ENCODE measurements at regions not wholly inside any gene's neighbourhood (a gene's known extent, or its start where the extent isn't known, plus 50 kb on each side); places are given as distances from the start of the nearest gene placed in this dataset.

DNA sequence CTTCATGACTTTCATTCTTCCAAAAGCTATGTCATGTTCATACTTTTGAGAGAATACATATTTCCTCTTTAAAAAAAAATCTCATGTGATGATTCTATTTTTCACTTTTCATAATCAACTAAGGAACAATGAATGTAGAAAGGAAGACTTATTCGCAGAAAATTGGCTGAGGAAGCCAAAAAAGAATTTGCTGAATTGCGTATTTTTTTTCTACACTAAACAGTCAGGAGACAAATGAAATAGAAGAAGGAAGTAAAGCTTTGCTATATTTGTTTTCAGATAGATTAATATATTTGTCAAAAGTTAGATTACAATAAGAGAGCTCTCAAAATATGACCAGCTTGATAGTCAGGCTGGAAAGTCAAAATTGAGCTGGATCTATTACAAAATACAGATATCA is 504.2 kb downstream of the ANXA1 start:
- no peak for DNase-seq (ENCODE audit: low spot score)

DNA sequence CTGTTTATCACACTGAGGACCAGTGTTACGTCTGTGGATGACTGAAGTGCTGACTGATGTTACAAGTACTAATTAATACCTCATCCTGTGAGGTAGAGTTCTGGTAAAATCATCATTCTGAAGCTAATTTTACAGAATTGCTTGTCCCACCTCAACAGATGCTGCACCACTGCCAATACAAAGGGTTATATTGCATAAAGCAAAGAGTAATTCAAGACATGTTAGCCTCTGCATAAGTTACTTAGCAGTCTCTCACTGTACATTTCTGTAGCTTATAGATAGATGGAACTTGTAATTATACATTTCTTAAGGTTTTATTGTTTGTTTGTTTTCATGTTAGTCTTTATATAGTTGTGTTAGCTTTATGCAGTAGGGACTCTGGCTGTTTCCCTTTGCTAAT is 513.6 kb downstream of the ANXA1 start:
- DNase-seq (ENCODE audit: low spot score): no peak

DNA sequence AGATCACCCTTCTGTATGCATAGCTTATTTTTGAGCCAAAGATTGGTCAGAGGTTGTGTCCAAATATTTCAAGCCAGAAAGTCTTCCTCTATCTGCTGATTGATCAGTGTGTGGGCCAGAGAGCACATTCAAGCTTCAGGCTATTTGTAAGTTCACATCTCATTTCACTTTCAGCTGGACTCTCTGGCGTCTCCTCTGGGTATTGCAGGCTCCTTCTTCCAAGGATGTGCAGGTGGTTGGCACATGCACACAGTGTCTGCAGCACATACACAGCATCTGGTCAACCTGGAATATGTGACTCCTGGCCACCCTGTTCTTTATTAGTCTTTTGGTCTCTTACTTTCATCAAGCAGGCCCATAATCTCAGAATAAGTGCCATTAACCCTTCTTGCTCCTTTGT is 516.1 kb downstream of the ANXA1 start:
- DNase-seq (ENCODE audit: low spot score): no peak

DNA sequence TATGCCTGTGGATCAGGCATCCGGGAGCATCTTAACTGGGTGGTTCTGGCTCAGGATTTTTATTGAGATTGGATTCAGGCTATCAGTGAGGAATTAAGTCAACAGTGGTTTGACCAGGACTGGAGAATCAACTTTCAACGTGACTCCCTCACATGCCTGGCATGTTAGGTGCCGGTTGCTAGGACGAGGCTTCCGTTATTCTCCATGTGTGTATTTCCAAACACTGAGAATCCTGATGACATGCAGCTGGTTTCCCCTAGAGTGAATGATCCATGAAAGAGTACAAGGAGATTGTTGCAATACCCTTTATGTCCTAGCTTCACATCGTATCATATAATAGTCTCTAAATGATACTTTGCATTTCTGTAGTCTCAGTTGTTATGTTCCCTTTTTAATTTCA is 529.2 kb downstream of the ANXA1 start:
- no peak for DNase-seq (ENCODE audit: low spot score)

DNA sequence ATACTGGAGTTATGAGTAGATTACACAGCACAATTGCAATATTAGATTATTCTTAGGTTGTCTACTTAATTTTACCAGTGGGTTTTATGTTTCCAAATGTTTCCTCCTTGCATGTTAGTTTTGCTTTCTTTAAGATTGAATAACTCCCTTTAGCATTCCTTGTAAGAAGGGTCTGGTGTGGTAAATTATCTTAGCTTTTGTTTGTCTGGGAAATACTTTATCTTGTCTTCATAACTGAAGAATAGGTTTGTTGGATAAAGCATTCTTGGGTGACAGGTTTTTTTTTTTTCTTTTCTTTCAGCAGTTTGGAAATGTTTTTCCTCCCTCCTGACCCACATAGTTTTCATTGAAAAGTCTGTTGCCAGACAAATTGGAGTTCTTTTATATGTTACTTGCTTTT is 531.1 kb downstream of the ANXA1 start:
- DNase-seq (ENCODE audit: low spot score): no peak

DNA sequence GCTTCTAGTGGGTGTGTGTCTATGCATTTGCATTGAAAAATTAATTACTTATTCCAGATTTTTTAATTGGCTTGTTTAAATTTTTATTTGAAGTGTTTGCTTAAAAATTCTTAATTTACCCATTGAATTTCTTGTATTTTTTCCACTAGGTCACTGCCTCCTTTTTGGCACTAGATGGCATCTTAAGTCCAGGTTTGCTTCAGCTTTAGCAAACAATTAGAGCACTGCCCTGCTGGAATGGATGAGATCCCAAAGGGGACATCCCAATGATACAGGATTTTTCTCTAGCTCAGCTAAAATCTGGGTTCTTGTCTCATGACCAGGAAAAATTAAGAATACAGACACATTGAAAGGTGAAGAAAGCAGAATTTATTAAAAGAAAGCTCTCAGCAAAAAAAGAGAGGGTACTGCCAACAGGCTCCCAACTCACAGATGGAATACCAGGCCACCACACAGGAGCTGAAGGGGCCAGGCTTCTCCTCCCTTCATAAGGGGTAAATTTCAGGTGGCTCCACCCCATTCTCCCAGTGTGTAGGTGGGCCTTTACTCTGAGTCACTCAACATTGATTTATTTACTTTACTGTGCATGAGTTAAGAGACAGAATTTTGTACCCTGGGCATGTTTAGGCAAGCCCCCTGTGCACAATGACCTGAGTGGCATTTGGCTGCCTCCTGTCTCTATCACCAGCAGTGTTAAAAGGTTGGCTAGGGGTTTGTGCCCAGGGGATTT is 532.4 kb downstream of the ANXA1 start:
- no peak for DNase-seq (ENCODE audit: low spot score)

DNA sequence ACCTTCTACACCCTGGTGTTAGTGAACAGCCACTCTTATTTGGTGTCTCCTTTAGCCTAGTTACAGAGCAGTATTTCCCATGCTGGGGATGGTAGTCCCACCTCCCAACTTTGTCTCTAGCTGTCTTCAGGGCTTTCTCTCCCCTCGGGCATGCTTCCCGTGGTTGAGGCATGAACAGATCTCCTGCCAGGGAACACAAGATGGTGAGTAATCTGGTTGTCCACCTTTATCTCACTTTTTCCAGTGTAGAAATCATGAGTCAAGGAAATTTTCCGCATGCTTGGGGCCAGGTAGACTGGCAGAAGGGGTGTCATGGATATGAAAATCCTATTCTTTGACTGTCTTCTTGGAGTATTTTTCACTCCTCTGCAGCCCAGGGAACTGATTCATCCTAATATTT is 532.9 kb downstream of the ANXA1 start:
- no peak for DNase-seq (ENCODE audit: low spot score)

DNA sequence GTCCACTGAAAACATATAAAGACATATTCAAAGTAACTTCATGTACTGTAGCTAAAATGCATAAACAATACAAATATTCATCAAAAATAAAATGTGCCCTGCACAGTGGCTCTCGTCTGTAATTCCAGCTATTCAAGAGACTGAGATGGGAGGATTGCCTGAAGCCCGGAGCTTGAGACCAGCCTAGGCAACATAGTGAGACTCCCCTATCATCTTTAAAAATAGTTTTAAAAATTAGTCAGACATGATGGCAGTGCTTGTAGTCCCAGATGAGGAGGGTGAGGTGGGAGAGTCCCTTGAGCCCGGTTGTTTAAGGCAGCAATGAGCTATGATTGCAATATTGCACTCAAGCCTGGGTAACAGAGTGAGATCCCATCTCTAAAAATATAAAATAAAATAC is 534.1 kb downstream of the ANXA1 start:
- DNase-seq (ENCODE audit: low spot score): no peak

DNA sequence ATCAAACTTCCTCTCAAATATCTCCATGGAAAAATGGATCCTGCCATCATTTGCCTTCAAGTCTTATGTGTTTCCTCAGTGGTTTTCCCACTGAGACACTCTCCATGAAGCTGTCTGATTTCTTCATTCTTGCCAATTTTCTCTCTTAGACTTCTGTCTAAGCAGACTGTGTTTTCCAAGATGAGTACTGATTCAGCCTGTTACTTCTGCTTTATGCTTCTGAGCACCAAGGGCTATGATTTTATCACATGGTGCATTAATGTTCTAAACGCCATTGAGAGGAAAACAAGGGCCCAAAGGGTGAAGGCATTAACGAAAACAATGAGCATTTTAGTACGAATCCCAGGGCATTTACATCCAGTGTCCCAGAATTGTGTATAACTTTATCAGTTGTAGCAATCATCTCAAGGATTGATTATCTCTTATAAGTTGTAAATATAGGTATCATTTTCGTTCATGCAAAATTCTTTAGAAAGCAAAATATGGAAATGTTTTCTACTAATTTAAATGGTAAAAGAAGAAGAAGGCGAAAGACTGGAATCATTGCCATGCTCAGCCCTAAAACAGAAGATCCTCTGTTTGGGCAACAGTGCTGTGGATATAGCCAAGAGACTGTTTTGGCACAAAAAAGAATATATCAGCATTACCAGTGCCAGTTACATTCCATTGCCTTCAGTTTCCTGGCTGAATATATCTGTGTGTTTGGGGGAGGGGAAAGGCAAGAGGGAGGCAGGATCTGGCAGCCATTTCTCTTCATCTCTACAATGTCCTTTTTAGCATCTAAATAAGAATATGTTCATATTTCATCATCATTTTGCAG is 537.6 kb downstream of the ANXA1 start:
- no peak for DNase-seq (ENCODE audit: low spot score)

DNA sequence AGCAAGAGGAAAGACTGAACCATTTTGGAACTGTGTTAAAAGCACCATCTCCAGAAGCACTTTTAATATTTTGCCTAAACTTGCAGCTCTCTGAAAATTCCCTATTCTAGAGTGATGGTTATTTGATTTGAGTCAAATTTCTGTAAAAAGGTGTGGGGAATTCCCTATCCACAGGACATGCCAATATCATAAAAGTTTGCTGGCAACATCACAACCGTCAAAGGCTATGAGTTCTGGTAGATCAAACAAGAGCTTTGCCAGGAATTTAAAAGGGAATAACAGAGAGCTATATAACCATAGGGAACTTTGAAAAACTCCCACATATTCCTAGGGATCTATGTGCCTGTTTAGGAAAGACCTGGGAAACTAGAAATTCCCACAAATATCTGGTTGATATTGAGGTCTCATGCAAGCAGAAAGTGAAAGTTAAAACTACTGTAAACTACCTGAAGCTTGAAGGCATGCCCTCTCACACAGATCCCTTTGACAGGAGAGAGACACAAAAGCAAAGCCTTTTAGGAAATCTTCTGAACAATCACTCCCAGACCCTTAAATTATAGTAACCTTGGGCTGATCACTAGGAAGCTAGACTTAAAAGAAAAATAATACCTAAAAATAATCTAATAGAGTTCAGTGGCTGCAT is 549.9 kb downstream of the ANXA1 start:
- no peak for DNase-seq (ENCODE audit: low spot score)

DNA sequence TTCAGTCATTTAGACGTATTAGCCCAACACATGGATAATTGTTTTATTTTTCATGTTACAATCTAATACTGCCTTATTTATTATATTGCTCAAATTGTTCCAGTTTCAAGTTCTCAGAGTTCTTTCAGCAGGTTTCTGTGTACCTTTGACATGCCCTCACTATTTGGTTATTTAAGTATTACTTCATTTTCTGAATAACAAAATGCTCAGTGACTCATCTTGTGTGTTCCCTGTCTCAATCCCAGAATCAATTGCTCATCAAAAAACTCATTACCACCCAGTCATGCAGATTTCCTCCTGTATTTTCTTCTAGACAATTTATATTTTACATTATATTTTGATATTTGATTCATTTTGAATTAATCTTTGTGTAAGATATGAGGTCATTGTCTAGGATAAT is 562.6 kb downstream of the ANXA1 start:
- DNase-seq (ENCODE audit: low spot score): no peak

DNA sequence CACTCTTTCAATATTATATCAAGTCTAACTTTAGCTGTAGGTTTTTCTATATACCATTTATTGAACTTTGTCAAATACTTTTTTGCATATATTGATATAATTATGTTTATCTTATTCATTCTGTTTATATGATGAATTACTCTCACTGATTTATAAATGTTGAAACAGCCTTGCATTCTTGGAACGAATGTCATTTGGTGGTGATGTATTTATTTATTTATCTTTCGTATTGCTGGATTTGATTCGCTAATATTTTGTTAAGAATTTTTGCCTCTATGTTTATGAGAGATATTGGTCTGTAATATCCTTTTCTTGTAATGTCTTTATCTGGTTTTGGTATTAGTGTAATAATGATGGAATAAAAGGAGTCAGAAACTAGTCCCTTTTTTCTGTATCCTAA is 563.9 kb downstream of the ANXA1 start:
- DNase-seq (ENCODE audit: low spot score): no peak

DNA sequence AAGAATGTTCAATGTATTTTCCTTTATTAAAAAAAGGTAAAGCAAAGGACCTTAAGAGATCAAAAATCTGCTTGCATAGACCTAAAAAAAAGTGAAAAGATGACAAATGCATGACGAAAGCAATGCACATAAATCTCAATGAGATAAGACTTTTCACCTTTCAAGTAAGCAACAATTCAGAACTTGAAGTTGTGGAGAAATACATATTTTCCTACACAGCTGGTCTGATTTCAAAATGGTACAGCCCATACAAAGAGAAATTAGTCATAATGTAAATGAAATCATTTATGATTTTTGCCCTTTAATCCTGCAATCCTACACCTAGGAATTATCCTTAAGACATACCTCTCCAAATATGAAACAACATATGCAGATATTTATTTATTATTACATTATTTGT is 568.0 kb downstream of the ANXA1 start:
- no peak for DNase-seq (ENCODE audit: low spot score)

DNA sequence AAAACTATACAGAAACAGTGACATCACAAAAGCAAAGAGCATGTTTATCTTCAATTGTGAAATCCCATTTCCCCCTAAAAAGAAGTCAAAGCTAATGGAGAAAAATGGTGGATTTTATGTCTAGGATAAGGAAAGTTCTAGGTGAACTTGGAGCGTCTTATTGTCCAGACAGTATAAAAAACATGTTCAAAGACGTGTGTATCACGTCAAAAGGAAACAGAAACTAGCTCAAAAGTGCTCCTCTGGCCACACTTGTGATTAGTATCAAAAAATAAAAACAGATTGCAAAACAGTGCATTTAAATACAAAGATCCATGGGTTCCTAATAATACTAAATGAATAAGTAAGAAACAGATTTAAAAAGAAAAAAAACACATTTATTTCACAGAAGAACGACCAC is 568.9 kb downstream of the ANXA1 start:
- DNase-seq (ENCODE audit: low spot score): no peak

DNA sequence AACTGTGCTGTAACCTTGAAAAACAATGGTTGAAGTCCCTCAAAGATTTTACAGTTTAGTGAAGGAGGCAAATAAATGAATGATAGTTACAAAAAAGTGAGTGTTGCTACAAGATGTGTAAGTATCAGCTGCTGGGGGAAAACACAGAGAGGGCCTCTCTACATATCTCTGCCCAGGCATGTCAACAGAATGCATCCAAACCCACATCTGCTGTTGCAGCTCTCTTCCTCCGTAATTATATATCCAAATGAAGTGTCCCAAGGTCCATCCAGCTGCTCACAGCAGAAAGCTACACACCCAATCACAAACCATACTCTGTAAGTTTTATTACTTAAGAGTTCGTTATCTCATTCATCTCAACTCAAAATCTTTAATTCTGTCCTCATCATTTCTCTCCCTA is 584.6 kb downstream of the ANXA1 start:
- DNase-seq (ENCODE audit: low spot score): no peak

DNA sequence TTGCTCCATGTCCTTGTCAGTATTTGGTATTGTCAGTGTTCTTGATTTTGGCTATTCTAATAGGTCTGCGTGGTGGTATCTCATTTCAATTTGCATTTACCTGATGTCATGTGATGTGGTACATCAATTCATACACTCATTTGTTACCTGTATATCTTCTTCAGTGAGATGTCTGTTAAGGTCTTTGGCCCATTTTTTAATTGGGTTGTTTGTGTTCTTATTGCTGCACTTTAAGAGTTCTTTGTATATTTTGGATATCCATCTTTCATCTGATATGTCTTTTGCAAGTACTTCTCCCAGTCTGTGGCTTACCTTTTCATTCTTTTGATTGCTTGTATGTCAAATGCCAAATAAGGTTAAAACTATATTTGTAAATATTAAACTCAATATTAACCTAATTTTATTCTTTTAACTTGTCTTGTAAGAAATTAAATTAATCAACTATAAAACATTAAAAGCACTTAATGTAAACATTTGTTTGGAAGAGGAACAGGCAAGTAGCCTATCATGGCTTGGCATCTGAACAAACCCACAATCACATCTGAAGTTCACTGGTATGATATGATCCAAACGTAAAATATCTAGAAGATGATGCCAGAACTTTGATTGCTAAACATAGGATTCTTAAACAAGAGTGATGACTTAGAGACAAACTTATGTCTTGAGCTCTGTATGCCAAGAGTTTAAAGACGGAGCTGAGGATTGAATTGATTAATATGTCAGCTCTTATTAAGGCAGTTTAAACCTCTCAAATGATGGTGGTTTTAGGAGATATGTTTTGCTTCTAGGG is 587.3 kb downstream of the ANXA1 start:
- no peak for DNase-seq (ENCODE audit: low spot score)

DNA sequence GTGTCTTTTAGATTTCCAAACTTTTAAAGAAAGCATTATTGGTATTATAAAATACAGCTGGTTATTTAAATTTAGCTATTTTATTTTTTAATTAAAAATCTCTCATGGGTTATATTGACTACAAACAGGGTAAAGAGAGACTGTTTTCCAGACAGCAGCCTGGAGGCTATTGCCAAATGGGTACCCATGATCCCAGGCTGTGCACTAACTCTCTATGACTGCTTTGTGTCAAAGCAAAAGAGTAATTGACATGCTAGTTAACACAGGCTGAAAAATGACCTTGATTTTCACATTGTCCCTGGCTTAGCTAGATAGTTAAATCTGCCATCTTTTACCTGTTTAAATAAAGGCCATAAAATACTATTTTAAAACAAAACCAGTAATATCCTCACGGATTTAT is 589.7 kb downstream of the ANXA1 start:
- no peak for DNase-seq (ENCODE audit: low spot score)

DNA sequence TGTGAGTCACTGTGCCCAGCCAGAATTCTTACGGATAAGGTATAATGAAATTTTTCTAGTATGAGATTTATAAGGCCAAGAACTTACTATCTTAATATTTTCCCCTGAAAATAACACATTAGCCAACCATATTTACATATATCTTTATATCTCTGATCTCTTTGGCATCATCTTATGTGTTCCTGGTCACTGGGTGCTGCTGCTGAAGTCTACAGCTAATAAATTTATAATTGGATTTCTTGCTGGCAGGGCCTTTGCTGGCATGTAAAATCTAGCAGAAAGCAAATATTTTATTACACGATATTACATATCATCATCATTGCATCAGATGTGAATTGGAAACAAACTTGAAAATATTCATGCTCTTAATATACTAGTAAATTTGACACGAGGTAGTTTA is 590.7 kb downstream of the ANXA1 start:
- DNase-seq (ENCODE audit: low spot score): no peak

DNA sequence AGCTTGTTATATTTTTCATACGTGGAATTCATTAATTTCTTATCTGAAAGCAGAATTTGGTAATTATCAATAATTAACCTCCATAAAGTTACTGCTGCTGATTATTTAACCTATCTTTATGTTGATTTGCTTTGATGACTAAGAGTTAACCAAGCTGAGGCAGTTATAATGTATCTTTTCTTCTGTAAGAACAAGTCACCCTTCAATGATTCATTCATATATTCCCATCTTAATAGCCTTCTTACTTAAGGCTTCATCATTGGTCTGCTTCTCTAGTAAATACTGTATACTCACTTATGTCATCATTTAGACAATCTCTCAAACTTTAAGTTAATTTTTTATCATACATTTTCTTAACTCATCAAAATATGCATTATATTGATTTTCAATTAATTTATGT is 592.2 kb downstream of the ANXA1 start:
- DNase-seq (ENCODE audit: low spot score): no peak

DNA sequence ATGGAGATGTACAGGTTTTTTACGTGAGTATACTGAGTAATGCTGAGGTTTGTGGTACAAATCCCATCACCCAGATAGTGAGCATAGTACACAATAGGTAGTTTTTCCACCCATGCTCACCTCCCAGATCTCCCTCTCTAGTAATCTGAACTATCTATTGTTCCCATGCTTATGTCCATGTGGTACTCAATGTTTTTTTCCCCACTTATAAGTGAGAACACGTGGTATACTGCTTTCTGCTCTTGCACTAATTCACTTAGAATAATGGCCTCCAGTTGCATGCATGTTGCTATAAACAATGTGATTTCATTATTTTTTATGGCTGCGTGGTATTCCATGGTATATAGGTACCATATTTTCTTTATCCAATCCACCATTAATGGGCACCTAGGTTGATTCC is 593.9 kb downstream of the ANXA1 start:
- DNase-seq (ENCODE audit: low spot score): no peak

DNA sequence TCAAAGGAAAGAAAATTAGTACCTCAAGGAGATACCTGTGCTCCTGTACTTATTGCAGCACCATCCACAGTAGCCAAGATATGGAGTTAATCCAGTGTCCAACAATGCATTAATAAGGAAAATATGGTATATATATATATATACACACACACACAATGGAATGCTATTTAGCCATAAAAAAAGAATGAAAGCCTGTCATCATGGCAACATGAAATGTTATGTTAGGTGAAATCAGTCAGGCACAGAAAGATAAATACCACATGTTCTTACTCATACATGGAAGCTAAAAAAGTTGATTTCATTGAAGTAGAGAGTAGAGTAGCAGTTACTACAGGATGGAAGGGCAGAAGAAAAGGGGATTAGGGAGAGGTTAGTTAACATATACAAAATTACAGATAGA is 601.5 kb downstream of the ANXA1 start:
- DNase-seq (ENCODE audit: low spot score): no peak

DNA sequence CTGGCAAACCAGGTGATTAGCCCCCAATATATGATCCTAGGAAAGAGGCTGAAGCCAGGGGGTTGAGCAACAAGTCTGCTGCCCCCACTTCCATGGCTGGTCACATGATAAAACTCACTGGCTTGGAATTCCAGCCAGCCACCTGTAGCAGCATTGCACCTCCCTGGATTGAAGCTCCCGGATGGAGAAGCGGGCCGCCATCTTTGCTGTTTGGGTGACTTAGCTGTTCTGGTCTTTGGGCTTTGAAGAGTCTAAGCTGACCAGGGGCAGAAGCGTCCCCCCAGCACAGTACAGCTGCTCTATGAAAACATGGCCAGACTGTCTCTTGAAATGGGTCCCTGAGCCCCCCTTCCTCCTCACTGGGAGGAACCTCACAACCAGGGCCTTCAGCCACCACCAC is 610.2 kb downstream of the ANXA1 start:
- no peak for DNase-seq (ENCODE audit: low spot score)

DNA sequence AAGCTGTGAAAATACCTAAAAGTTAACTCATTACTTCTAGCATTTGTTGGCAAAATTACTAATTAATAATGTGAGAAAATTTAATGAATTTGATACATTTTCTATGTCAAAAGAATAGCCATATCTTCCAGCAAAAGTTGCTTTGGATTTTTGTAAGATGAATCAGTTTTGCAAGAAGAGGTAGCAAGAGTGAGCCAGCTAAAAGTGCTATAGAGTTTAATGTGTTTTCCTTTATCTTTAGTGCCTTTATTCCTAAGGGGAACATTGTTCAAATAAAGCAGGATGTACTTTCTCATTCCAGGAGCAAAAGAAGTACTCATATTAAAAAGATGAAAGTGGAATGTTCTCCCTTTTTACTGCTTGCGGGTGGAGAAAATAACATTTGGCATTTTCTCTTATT is 622.2 kb downstream of the ANXA1 start:
- no peak for DNase-seq (ENCODE audit: low spot score)

Data from HuH-7.5 (cell line).